Stimulated activated CD8-positive, alpha-beta memory T cell treated with anti-CD3 and anti-CD28 coated beads, Interleukin-4, amount 100 ng/mL, for 48 hours (primary cell): ENCODE measurements at regions not wholly inside any gene's neighbourhood (a gene's known extent, or its start where the extent isn't known, plus 50 kb on each side); places are given as distances from the start of the nearest gene placed in this dataset.

Experiments
- DNase-seq: peaks from one replicate; pipeline ENCODE4 v3.0.0-alpha.2; 2020

GRCh38 chr20:50396623-50397022, 113.6 kb upstream of the PTPN1 start:
- no peak for DNase-seq

- no peak for DNase-seq
Measured at GRCh38 chr20:50397058-50397457, 113.1 kb upstream of the PTPN1 start.

- DNase-seq, result no peak
Measured at GRCh38 chr20:50398064-50398463, 112.1 kb upstream of the PTPN1 start.

GRCh38 chr20:50398471-50398820, 111.7 kb upstream of the PTPN1 start:
- no peak for DNase-seq

GRCh38 chr20:50398821-50399554, 111.2 kb upstream of the PTPN1 start:
- no peak for DNase-seq

GRCh38 chr20:50399555-50399916, 110.6 kb upstream of the PTPN1 start:
- no peak for DNase-seq

GRCh38 chr20:50399917-50400704, 110.1 kb upstream of the PTPN1 start:
- DNase-seq, result no peak

- no peak for DNase-seq
Measured at GRCh38 chr20:50400705-50401586, 109.2 kb upstream of the PTPN1 start.

- no peak for DNase-seq
Measured at GRCh38 chr20:50401587-50402418, 108.4 kb upstream of the PTPN1 start.

- DNase-seq, result no peak
Measured at GRCh38 chr20:50403565-50404418, 106.4 kb upstream of the PTPN1 start.

GRCh38 chr20:50404419-50405234, 105.6 kb upstream of the PTPN1 start:
- no peak for DNase-seq

- DNase-seq, result no peak
Measured at GRCh38 chr20:50405235-50405914, 104.8 kb upstream of the PTPN1 start.

GRCh38 chr20:50405915-50406609, 104.1 kb upstream of the PTPN1 start:
- no peak for DNase-seq

- DNase-seq, result no peak
Measured at GRCh38 chr20:50406610-50407136, 103.5 kb upstream of the PTPN1 start.

- DNase-seq, result no peak
Measured at GRCh38 chr20:50408526-50409364, 101.4 kb upstream of the PTPN1 start.

- no peak for DNase-seq
Measured at GRCh38 chr20:50409495-50409894, 100.7 kb upstream of the PTPN1 start.

GRCh38 chr20:50410343-50410742, 99.8 kb upstream of the PTPN1 start:
- no peak for DNase-seq

GRCh38 chr20:50412069-50412468, 98.1 kb upstream of the PTPN1 start:
- no peak for DNase-seq
